Activated naive CD4-positive, alpha-beta T cell treated with anti-CD3 and anti-CD28 coated beads, Interleukin-2, amount 50 U/mL, for 72 hours (primary cell): ENCODE measurements at regions not wholly inside any gene's neighbourhood (a gene's known extent, or its start where the extent isn't known, plus 50 kb on each side); places are given as distances from the start of the nearest gene placed in this dataset.
"Not testable (repeated sequence)": the region's sequence is repeated elsewhere in the genome, so short reads cannot be mapped to it uniquely, and the experiment has no call there.

Source experiments
- ATAC-seq, 2 donors: fragments of 150-1000 bp; cut with Tn5 transposase; 2 replicates each; pipeline ENCODE4 v1.10.0; 2021; ENCODE audit warnings: mild to moderate bottlenecking in 2 of 2, moderate library complexity in 2 of 2
- DNase-seq, 2 donors: peaks; one replicate each; pipeline ENCODE4 v3.0.0; 2021 to 2022; ENCODE audit warnings: low spot score in 2 of 2
- H3K27ac Mint-ChIP-seq, 2 donors: one replicate each; pipeline ENCODE4 v1.8.0; 2022; ENCODE audit warnings: mild to moderate bottlenecking in 2 of 2, mixed read lengths in 2 of 2
- H3K36me3 Mint-ChIP-seq, 2 donors: one replicate each; pipeline ENCODE4 v1.8.0; 2022; ENCODE audit warnings: mixed read lengths in 2 of 2
- H3K9me3 Mint-ChIP-seq, 2 donors: one replicate each; pipeline ENCODE4 v1.8.0; 2022; ENCODE audit warnings: mixed read lengths in 2 of 2

GRCh38 chr13:86606264-86606663 lies 807.0 kb upstream of the SLITRK6 start:
- H3K36me3 Mint-ChIP-seq, result no peaks in the 10 kb centered on the region
- DNase-seq, result no peak
- H3K9me3 Mint-ChIP-seq, result peaks cover 4 to 6% of the 10 kb centered on the region in 2 donors
- no peak overlapping the region for H3K27ac Mint-ChIP-seq
- no peak for ATAC-seq

- no peak overlapping the region for H3K27ac Mint-ChIP-seq
- H3K36me3 Mint-ChIP-seq, result no peaks in the 10 kb centered on the region
- peaks cover 5 to 7% of the 10 kb centered on the region in 2 donors for H3K9me3 Mint-ChIP-seq
- ATAC-seq (no peak), DNase-seq (no peak)
These were observed 809.5 kb upstream of the SLITRK6 start for GRCh38 chr13:86608701-86609100.

- Mint-ChIP-seq H3K36me3 (no peaks in the 10 kb centered on the region), H3K27ac (no peak overlapping the region), H3K9me3 (peaks cover 8 to 10% of the 10 kb centered on the region in 2 donors)
- DNase-seq (no peak), ATAC-seq (no peak)
These were observed 834.1 kb upstream of the SLITRK6 start for GRCh38 chr13:86633346-86633745.

- DNase-seq, H3K9me3 Mint-ChIP-seq, H3K36me3 Mint-ChIP-seq, H3K27ac Mint-ChIP-seq, ATAC-seq: not testable (repeated sequence)
These were observed 852.0 kb upstream of the SLITRK6 start for GRCh38 chr13:86651171-86651570.

- Mint-ChIP-seq H3K27ac (no peak overlapping the region), H3K9me3 (peaks cover 0 to 6% of the 10 kb centered on the region in 2 donors), H3K36me3 (no peaks in the 10 kb centered on the region)
- ATAC-seq (no peak), DNase-seq (no peak)
These were observed 853.8 kb upstream of the SLITRK6 start for GRCh38 chr13:86653009-86653408.

- peaks cover 6 to 8% of the 10 kb centered on the region in 2 donors for H3K9me3 Mint-ChIP-seq
- ATAC-seq (no peak), DNase-seq (no peak)
- H3K36me3 Mint-ChIP-seq, result no peaks in the 10 kb centered on the region
- H3K27ac Mint-ChIP-seq, result no peak overlapping the region
These were observed 856.3 kb upstream of the SLITRK6 start for GRCh38 chr13:86655561-86655960.

- DNase-seq, result no peak
- peaks cover 20 to 25% of the 10 kb centered on the region in 2 donors for H3K9me3 Mint-ChIP-seq
- no peak for ATAC-seq
These were observed 860.9 kb upstream of the SLITRK6 start for GRCh38 chr13:86660090-86660489.

GRCh38 chr13:86665842-86666241 lies 866.6 kb upstream of the SLITRK6 start:
- Mint-ChIP-seq H3K27ac (no peak overlapping the region), H3K36me3 (no peaks in the 10 kb centered on the region), H3K9me3 (peaks cover 28 to 45% of the 10 kb centered on the region in 2 donors)
- no peak for ATAC-seq
- DNase-seq, result no peak

More at GRCh38 chr13:86660090-86660489, 860.9 kb upstream of the SLITRK6 start:
- no peak overlapping the region for H3K27ac Mint-ChIP-seq
- no peaks in the 10 kb centered on the region for H3K36me3 Mint-ChIP-seq

GRCh38 chr13:86673931-86674431 lies 874.8 kb upstream of the SLITRK6 start:
- ATAC-seq (no peak), DNase-seq (no peak)
- Mint-ChIP-seq H3K27ac (no peak overlapping the region), H3K9me3 (peaks cover 10% of the 10 kb centered on the region in 2 donors), H3K36me3 (no peaks in the 10 kb centered on the region)

- peaks cover 0 to 4% of the 10 kb centered on the region in 2 donors for H3K36me3 Mint-ChIP-seq
- ATAC-seq, result no peak
- DNase-seq, result no peak
- H3K9me3 Mint-ChIP-seq, result peaks cover 3 to 12% of the 10 kb centered on the region in 2 donors
- H3K27ac Mint-ChIP-seq, result no peak overlapping the region
These were observed 882.0 kb upstream of the SLITRK6 start for GRCh38 chr13:86681223-86681622.

- peaks cover 8 to 13% of the 10 kb centered on the region in 2 donors for H3K9me3 Mint-ChIP-seq
- ATAC-seq, result no peak
- H3K27ac Mint-ChIP-seq, result no peak overlapping the region
- no peak for DNase-seq
- H3K36me3 Mint-ChIP-seq, result peaks cover 0 to 4% of the 10 kb centered on the region in 2 donors
These were observed 885.2 kb upstream of the SLITRK6 start for GRCh38 chr13:86684402-86684801.

GRCh38 chr13:86689911-86690310 lies 890.7 kb upstream of the SLITRK6 start:
- ATAC-seq (no peak), DNase-seq (no peak)
- Mint-ChIP-seq H3K9me3 (peaks cover 17% of the 10 kb centered on the region in 2 donors), H3K27ac (no peak overlapping the region), H3K36me3 (peaks cover 0 to 8% of the 10 kb centered on the region in 2 donors)

GRCh38 chr13:86692291-86692690 lies 893.1 kb upstream of the SLITRK6 start:
- Mint-ChIP-seq H3K27ac (no peak overlapping the region), H3K36me3 (peaks cover 0 to 8% of the 10 kb centered on the region in 2 donors), H3K9me3 (peaks cover 20 to 26% of the 10 kb centered on the region in 2 donors)
- DNase-seq (no peak), ATAC-seq (no peak)

GRCh38 chr13:86710013-86710412 lies 910.8 kb upstream of the SLITRK6 start:
- H3K27ac Mint-ChIP-seq, result no peak overlapping the region
- DNase-seq (no peak), ATAC-seq (no peak)
- H3K36me3 Mint-ChIP-seq, result no peaks in the 10 kb centered on the region
- peaks cover 10 to 18% of the 10 kb centered on the region in 2 donors for H3K9me3 Mint-ChIP-seq

GRCh38 chr13:86710896-86711295 lies 911.7 kb upstream of the SLITRK6 start:
- H3K36me3 Mint-ChIP-seq, result no peaks in the 10 kb centered on the region
- no peak for ATAC-seq
- H3K9me3 Mint-ChIP-seq, result peaks cover 10 to 22% of the 10 kb centered on the region in 2 donors
- DNase-seq, result no peak
- H3K27ac Mint-ChIP-seq, result no peak overlapping the region

GRCh38 chr13:86714495-86714894 lies 915.3 kb upstream of the SLITRK6 start:
- Mint-ChIP-seq H3K27ac (no peak overlapping the region), H3K36me3 (no peaks in the 10 kb centered on the region), H3K9me3 (peaks cover 18 to 22% of the 10 kb centered on the region in 2 donors)
- no peak for ATAC-seq
- DNase-seq, result no peak

- ATAC-seq (no peak), DNase-seq (no peak)
- Mint-ChIP-seq H3K36me3 (no peaks in the 10 kb centered on the region), H3K27ac (no peak overlapping the region), H3K9me3 (peaks cover 14 to 23% of the 10 kb centered on the region in 2 donors)
These were observed 925.9 kb upstream of the SLITRK6 start for GRCh38 chr13:86725105-86725504.

GRCh38 chr13:86729206-86729605 lies 930.0 kb upstream of the SLITRK6 start:
- Mint-ChIP-seq H3K36me3 (no peaks in the 10 kb centered on the region), H3K9me3 (peaks cover 7 to 13% of the 10 kb centered on the region in 2 donors), H3K27ac (no peak overlapping the region)
- no peak for ATAC-seq
- no peak for DNase-seq
